H1 (cell line): ENCODE measurements at regions not wholly inside any gene's neighbourhood (a gene's known extent, or its start where the extent isn't known, plus 50 kb on each side); places are given as distances from the start of the nearest gene placed in this dataset.

Experiments
- FOSL1 ChIP-seq: IDR thresholded peaks from 2 replicates; pipeline ENCODE4 v1.6.1; 2011; ENCODE audit warnings: mild to moderate bottlenecking, low read depth, low read length, moderate library complexity; ENCODE audit not compliant: insufficient read depth
- RNF2 ChIP-seq: fragments of 200-900, 300-1000 bp; sonication (generic); IDR thresholded peaks from 2 replicates; pipeline ENCODE4 v1.7.1; 2016; ENCODE audit warnings: borderline replicate concordance, low read depth, mild to moderate bottlenecking, antibody characterized with exemption, low read length; ENCODE audit not compliant: poor library complexity, severe bottlenecking; ENCODE audit errors: missing control alignments
- SIX5 ChIP-seq: IDR thresholded peaks from 2 replicates; pipeline ENCODE4 v1.6.1; 2011; ENCODE audit warnings: mild to moderate bottlenecking, low read depth, low read length
- TF ChIP-seq, protein P1 (sequence below): IDR thresholded peaks from 2 replicates; pipeline ENCODE4 v1.6.1; 2011; ENCODE audit warnings: low read length, improper control_type of control experiment

DNA sequence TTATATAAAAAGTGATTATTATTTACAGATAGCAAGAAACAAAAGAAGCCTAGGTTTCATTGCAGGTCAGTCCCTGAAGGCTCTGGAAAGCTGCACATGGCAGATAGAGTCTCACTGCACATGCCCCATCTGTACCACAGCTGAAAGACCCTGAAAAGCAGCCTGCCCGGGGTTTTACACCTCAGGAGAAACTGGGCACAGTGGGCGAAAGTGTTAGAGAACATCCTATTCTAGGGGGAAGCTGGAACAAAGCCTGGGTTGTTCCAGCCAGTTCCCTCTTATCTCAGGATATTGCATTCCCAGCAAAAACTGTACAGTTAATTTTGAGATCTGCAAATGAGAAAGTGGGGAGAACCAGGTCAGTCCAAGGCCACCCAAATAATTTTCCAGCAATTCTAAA lies 419.7 kb downstream of the CNTNAP4 start (continued):
- TF ChIP-seq, protein P1, sequence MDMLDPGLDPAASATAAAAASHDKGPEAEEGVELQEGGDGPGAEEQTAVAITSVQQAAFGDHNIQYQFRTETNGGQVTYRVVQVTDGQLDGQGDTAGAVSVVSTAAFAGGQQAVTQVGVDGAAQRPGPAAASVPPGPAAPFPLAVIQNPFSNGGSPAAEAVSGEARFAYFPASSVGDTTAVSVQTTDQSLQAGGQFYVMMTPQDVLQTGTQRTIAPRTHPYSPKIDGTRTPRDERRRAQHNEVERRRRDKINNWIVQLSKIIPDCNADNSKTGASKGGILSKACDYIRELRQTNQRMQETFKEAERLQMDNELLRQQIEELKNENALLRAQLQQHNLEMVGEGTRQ = no peak
- TF ChIP-seq SIX5 (no peak), FOSL1 (no peak), RNF2 (no peak)
- TF ChIP-seq, all 59 proteins: peak for 0
